PFSK-1 (cell line): ENCODE measurements at regions not wholly inside any gene's neighbourhood (a gene's known extent, or its start where the extent isn't known, plus 50 kb on each side); places are given as distances from the start of the nearest gene placed in this dataset.

Source experiments
- POLR2AphosphoS5 ChIP-seq: IDR thresholded peaks from 2 replicates; pipeline ENCODE4 v1.6.1; 2012; ENCODE audit warnings: low read depth, mild to moderate bottlenecking, control low read depth, low read length, moderate library complexity
- SIN3A ChIP-seq: IDR thresholded peaks from 2 replicates; pipeline ENCODE4 v1.6.1; 2012; ENCODE audit warnings: mild to moderate bottlenecking, low read length, moderate library complexity, borderline replicate concordance; ENCODE audit not compliant: insufficient read depth

- TF ChIP-seq SIN3A (no peak), POLR2AphosphoS5 (no peak)
Observed at GRCh38 chr10:62620491-62620890, 184.0 kb upstream of the ADO start.
